ENCODE measurements at regions not wholly inside any gene's neighbourhood (a gene's known extent, or its start where the extent isn't known, plus 50 kb on each side); places are given as distances from the start of the nearest gene placed in this dataset.

- Histone ChIP-seq H3K27me3 (ENCODE audit: insufficient read depth, poor library complexity, severe bottlenecking) (peaks cover 13% of the 10 kb centered on the region), H3K27ac (ENCODE audit: poor library complexity, severe bottlenecking) (no peak overlapping the region), H3K4me3 (ENCODE audit: severe bottlenecking) (no peak overlapping the region), H3K9me3 (ENCODE audit: severe bottlenecking) (no peaks in the 10 kb centered on the region), H3K4me1 (ENCODE audit: insufficient read depth, poor library complexity, severe bottlenecking) (no peaks in the 10 kb centered on the region), H3K36me3 (ENCODE audit: low read depth) (no peaks in the 10 kb centered on the region)
- DNase-seq (ENCODE audit: low spot score) (no peak), ATAC-seq (ENCODE audit: low read depth) (no peak)
- no peak for TF ChIP-seq CTCF (IDR thresholded peaks at IDR 0.05; ENCODE audit: poor library complexity, severe bottlenecking)
Measured at GRCh38 chr15:99863550-99864198, 130.4 kb upstream of the LYSMD4 start.

- Histone ChIP-seq H3K9me3 (ENCODE audit: severe bottlenecking) (no peaks in the 10 kb centered on the region), H3K4me1 (ENCODE audit: insufficient read depth, poor library complexity, severe bottlenecking) (no peaks in the 10 kb centered on the region), H3K27ac (ENCODE audit: poor library complexity, severe bottlenecking) (no peak overlapping the region), H3K27me3 (ENCODE audit: insufficient read depth, poor library complexity, severe bottlenecking) (peaks cover 11% of the 10 kb centered on the region), H3K4me3 (ENCODE audit: severe bottlenecking) (no peak overlapping the region), H3K36me3 (ENCODE audit: low read depth) (no peaks in the 10 kb centered on the region)
- ATAC-seq (ENCODE audit: low read depth) (no peak), DNase-seq (ENCODE audit: low spot score) (no peak)
- TF ChIP-seq CTCF (IDR thresholded peaks at IDR 0.05; ENCODE audit: poor library complexity, severe bottlenecking): no peak
Measured at GRCh38 chr15:99857836-99858235, 124.6 kb upstream of the LYSMD4 start.

- no peak for TF ChIP-seq CTCF (IDR thresholded peaks at IDR 0.05; ENCODE audit: poor library complexity, severe bottlenecking)
Measured at GRCh38 chr15:99850517-99850916, 117.3 kb upstream of the LYSMD4 start.

GRCh38 chr15:99845009-99845408 is 111.8 kb upstream of the LYSMD4 start:
- Histone ChIP-seq H3K4me1 (ENCODE audit: insufficient read depth, poor library complexity, severe bottlenecking) (peaks cover 17% of the 10 kb centered on the region), H3K9me3 (ENCODE audit: severe bottlenecking) (no peaks in the 10 kb centered on the region), H3K27ac (ENCODE audit: poor library complexity, severe bottlenecking) (peak overlapping the region; percentile 54), H3K4me3 (ENCODE audit: severe bottlenecking) (no peak overlapping the region), H3K27me3 (ENCODE audit: insufficient read depth, poor library complexity, severe bottlenecking) (no peaks in the 10 kb centered on the region), H3K36me3 (ENCODE audit: low read depth) (no peaks in the 10 kb centered on the region)
- peak; percentile 91 for ATAC-seq (ENCODE audit: low read depth)
- TF ChIP-seq CTCF (IDR thresholded peaks at IDR 0.05; ENCODE audit: poor library complexity, severe bottlenecking): no peak
- DNase-seq (ENCODE audit: low spot score): no peak

More at GRCh38 chr15:99850517-99850916, 117.3 kb upstream of the LYSMD4 start:
- Histone ChIP-seq H3K4me3 (ENCODE audit: severe bottlenecking) (no peak overlapping the region), H3K27me3 (ENCODE audit: insufficient read depth, poor library complexity, severe bottlenecking) (no peaks in the 10 kb centered on the region), H3K27ac (ENCODE audit: poor library complexity, severe bottlenecking) (no peak overlapping the region), H3K9me3 (ENCODE audit: severe bottlenecking) (no peaks in the 10 kb centered on the region), H3K36me3 (ENCODE audit: low read depth) (no peaks in the 10 kb centered on the region), H3K4me1 (ENCODE audit: insufficient read depth, poor library complexity, severe bottlenecking) (no peaks in the 10 kb centered on the region)
- ATAC-seq (ENCODE audit: low read depth) (0 out of 3 replicates have a peak, but pooled peaks have one; percentile 25), DNase-seq (ENCODE audit: low spot score) (no peak)

GRCh38 chr15:99844150-99844549 is 110.9 kb upstream of the LYSMD4 start:
- no peak for TF ChIP-seq CTCF (IDR thresholded peaks at IDR 0.05; ENCODE audit: poor library complexity, severe bottlenecking)
- Histone ChIP-seq H3K9me3 (ENCODE audit: severe bottlenecking) (no peaks in the 10 kb centered on the region), H3K4me3 (ENCODE audit: severe bottlenecking) (no peak overlapping the region), H3K27me3 (ENCODE audit: insufficient read depth, poor library complexity, severe bottlenecking) (no peaks in the 10 kb centered on the region), H3K4me1 (ENCODE audit: insufficient read depth, poor library complexity, severe bottlenecking) (peaks cover 17% of the 10 kb centered on the region), H3K27ac (ENCODE audit: poor library complexity, severe bottlenecking) (peak overlapping the region; percentile 54), H3K36me3 (ENCODE audit: low read depth) (no peaks in the 10 kb centered on the region)
- no peak for DNase-seq (ENCODE audit: low spot score)
- ATAC-seq (ENCODE audit: low read depth): peak; percentile 10; the same call in 1 of the 3 replicates
